NCI-H1105 treated with DMSO at 0.1 percent for 48 hours (cell line): ENCODE measurements at regions not wholly inside any gene's neighbourhood (a gene's known extent, or its start where the extent isn't known, plus 50 kb on each side); places are given as distances from the start of the nearest gene placed in this dataset.
"Not testable (repeated sequence)": the region's sequence is repeated elsewhere in the genome, so short reads cannot be mapped to it uniquely, and the experiment has no call there.

Experiments
- DNase-seq: peaks from one replicate; lab custom pipeline; 2025; lab: John Stamatoyannopoulos, UW

DNA sequence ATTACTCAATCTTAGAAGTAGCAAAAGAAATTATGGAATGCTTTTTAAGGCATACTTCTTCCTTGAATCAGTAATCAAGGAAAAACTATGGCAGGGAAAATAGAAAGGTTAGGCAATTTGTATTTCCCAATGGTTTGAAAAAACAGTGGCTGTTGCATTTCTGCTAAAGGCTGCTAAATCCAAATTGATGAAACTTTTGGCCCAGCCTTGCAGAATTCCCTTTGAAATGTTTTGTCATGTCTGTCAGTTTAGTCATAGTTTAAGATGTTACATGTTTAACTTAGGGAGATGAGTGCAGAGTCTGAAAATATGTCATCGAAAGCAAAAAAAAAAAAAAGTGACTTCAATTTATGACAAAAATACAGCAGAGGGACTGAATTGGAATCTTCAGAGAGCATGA lies 878.9 kb upstream of the WWC1 start:
- DNase-seq = no peak

DNA sequence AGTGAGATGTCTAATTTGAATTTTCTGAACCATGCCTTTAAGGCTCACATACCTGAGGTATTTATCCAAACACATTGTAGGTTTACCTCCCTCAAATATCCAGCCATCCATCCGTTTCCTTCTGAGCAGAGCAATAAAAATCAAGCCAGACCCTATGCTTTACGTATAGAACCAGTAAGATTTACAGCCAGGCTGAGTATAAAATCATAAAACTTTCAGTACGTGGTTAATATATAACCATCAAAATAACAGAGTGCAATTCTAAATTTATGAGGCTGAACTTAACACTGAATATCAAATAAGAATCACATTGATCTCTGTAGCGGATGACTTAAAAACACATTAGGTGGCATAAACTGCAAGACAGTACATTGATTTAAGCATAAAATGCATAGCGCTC lies 877.9 kb upstream of the WWC1 start:
- no peak for DNase-seq

DNA sequence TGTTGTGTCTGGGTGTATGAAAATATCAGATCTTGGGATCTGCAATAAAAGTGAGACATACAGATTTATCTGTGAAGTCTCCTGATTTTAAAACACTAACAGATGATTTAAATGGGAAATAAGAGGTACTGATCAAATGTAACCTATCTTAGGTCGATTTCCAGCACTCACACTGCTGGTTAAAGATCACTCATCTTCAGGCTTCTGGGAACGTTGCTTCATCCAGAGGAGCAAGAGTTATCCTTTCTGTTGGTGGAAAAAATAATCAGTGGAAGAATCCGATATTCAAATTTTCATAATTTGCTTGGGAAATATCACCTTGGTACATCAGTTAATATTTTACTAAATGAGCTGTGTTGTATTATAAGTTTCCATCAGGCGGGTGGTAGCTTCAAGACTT lies 876.8 kb upstream of the WWC1 start:
- no peak for DNase-seq

DNA sequence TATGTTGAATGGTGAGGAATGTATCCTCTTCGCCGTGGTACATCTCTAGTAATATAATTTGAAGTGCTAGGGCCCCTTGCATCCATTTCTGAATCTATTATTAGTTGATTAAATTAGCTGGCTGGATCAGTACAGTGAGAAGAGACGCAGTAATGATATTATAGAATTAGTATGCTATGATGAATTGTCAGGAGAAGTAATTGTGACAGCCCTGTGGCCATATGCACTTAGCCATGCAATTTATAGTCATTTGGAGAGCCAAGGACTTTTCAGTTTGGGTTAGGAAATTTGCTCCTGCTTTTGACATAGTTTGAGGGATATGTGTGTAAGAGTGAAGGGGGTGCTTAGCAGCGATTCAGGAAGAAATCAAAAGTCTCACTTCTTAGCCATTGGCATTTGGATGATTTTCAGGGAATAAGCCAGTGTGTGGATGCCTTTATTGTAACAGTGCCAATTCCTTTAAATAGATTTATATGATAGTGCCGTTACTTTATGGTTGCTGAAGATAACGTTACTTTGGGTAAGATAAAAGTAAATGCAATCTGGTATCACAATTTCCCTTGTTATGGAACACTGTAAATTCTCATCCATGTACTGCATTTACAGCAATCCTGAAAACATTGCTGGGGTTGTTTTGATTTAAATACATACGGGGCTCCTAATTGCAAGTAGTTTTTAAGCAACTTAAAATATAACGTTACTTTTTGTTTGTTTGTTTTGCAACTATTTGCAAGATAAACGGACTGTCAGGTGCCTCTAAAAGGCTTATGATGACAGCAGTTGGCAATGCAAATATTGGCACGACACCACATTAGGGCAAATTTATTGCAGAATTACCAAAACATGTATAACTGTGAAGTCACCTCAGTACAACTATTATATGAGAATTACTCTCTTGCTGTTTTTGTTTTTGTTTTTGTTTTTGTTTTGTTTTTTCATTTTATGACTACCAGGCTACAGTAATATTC lies 875.4 kb upstream of the WWC1 start:
- DNase-seq = no peak

DNA sequence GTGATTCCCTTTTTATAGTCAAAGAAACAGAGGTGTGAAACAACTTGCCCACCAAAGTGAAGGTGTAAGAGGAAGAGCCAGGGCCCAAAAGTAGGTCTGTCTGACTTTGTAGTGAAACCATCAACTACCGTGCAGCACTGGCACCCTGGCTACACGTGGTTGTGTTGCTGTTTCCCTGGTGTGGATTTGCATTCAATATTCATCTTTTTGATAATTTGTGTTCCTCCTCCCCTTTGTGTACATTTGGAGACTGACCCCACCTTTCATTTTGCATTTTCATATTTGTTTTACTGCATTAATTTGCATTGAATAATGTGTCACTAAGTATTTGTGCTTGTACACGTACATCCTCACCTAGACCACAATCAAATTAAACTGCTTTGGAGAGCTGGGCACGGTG lies 873.8 kb upstream of the WWC1 start:
- DNase-seq = no peak

DNA sequence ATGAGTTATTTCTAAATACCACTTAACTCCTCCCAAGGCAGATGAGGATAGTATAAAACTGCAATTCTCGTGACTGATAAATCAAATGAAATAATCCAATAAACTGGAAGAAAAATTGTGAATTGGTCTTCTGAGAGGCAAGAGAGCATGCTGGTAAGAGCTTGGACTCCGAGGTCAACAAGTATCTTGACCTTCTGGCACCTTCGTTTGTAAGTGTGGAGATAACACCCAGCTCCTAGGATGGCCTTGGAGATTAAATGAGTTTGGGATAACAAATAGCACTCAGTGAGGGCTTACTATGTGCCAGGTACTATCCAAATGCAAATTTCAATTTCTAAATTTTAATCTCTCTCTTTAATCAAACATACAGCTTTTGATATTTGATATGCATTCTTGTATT lies 866.3 kb upstream of the WWC1 start:
- DNase-seq = no peak

- no peak for DNase-seq
Observed at GRCh38 chr5:167426501-167426900, 864.9 kb upstream of the WWC1 start.

DNA sequence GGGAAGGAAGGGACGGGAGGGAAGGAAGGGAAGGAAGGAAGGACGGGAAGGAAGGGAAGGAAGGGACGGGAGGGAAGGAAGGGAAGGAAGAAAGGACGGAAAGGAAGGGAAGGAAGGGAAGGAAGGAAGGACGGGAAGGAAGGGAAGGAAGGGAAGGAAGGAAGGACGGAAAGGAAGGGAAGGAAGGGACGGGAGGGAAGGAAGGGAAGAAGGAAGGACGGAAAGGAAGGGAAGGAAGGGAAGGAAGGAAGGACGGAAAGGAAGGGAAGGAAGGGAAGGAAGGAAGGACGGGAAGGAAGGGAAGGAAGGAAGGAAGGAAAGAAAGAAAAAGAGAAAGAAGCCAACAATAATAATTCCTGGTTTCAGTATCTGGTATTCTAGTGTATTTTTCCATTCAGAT lies 863.8 kb upstream of the WWC1 start:
- DNase-seq = not testable (repeated sequence)

GRCh38 chr5:167440846-167441245 lies 850.6 kb upstream of the WWC1 start:
- no peak for DNase-seq

- DNase-seq = no peak
Observed at GRCh38 chr5:167442922-167443321, 848.5 kb upstream of the WWC1 start.

DNA sequence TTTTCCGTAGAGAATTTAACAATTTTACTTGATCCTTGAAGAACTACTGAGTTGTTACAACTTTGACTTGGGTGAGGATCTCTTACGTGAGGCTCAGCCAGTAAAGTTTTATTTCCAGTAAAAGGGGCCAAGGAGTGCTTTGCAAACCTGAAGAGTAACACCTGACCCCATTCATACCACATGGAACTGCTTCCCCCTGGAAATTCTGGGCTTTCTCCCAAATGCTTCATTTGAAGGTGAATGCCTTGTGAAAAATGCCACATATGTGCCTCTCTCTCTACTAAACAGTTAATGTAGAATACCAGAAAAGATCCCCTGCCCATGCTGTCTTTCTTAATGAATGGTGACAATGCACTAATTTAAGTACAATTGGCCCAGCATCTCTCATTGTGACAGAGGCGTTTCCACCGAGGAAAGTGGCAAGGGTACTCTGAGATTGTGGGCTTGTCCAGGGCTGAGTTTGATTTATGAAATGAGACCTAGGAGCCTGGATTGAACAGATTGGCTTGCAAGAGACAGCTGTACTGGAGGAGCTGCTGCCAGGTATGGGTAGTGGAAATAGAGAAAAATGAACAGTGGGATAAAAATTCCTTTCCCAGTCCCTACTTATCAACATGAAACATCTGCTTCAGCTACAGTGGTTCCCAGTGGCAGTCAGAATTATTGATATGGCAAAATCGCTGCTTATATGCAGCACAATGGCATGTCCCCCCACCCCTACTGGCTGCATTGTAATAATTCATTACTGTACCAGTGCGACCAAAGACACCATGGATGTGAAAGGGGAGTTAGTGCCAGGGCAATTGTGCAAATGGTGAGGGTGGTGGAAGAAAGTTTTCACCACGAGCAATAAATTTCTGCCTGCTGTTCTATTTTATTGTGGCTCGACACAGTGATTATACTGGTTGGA lies 843.7 kb upstream of the WWC1 start:
- no peak for DNase-seq

DNA sequence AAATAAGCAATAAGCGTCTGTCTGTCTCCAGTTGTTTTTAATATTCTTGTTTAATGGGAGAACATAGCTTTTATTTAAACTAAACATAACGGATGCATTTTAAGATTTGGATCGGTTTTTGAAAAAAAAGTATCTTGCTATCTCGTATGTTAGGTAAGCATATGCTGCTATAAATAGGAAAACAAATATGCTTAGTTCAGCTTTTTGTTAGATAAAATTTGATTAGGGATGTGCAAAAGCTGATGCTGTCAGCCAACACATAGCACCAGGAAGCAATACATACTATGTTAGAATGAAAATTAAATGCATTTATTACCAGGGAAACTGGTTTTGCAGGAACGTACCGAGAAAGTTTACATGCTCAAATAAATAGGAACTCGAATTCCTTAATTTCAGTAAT lies 843.1 kb upstream of the WWC1 start:
- no peak for DNase-seq

- no peak for DNase-seq
Observed at GRCh38 chr5:167451076-167451475, 840.4 kb upstream of the WWC1 start.

- DNase-seq = no peak
Observed at GRCh38 chr5:167452136-167452535, 839.3 kb upstream of the WWC1 start.

GRCh38 chr5:167453246-167454030 lies 838.0 kb upstream of the WWC1 start:
- DNase-seq = no peak

DNA sequence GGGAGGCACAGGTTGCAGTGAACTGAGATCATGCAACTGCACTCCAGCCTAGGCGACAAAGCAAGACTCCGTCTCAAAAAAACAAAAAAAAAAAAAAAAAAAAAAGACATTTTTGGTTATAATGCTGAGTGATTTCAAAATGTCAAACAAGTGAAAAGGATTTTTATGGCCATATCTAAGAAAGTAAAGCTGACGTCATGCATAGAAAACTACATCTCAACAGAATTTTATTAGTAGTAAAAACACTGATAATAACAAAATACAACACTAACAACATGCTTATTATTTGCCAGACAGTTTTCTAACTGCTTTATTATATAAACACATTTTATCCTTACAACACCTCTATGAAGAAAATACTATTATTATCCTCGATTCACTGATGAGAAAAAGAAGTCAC lies 833.0 kb upstream of the WWC1 start:
- DNase-seq = no peak

GRCh38 chr5:167460449-167461020 lies 830.9 kb upstream of the WWC1 start:
- no peak for DNase-seq

DNA sequence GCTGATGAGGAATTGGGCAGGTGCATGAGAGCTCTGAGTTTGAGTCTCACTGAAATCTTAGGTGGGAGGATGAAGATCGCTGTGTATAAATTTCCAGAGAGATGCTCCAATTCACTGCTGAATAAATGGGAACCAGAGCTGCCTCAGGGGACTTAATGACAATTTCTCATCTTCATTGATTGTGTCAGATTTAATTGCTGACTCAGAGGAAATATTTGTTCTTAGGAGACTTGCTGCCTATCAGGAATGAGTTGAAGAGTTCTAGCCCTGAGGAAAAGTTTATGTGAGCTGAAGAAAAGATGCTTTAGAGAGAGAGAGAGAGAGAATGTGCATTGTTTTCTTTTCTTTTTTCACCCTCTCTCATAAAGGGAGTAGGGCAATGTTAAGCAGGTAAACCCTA lies 827.5 kb upstream of the WWC1 start:
- DNase-seq = no peak

DNA sequence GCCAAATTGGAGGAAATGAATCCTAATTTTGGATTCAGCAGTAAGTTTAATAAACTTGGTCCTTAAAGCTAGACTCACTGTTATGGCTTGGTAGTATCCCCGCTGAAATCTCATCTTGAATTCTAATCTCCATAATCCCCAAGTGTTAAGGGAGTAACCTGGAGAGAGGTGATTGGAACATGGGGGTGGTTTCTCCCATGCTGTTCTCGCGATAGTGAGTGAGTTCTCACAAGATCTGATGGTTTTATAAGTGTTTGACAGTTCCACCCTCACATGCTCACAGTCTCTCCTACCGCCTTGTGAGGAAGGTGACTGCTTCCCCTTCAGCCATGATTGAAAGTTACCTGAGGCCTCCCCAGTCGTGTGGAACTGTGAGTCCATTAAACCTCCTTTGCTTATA lies 824.5 kb upstream of the WWC1 start:
- no peak for DNase-seq

GRCh38 chr5:167472566-167473108 lies 818.8 kb upstream of the WWC1 start:
- DNase-seq = no peak

- no peak for DNase-seq
Observed at GRCh38 chr5:167478188-167478587, 813.3 kb upstream of the WWC1 start.

DNA sequence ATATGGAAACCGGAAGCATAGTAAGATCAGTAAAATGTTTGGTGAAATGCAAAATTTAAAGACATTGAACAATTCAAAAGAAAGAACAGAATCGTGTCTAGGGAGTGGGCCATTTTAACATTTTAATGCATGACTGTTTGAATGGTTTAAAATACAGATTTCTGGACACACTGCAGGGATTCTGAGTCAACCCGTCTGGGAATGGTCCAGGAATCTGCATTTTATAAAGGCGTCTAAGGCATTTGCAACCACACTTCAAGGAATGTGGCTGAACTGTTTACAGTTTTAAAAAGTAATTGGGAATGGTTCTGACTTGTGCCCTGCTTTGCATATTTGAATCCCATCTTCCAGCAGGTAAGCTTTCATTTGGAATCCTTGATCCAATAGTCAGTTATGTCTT lies 811.7 kb upstream of the WWC1 start:
- DNase-seq = no peak
